Astrocyte (in vitro differentiated cells and primary cell): ENCODE measurements at regions not wholly inside any gene's neighbourhood (a gene's known extent, or its start where the extent isn't known, plus 50 kb on each side); places are given as distances from the start of the nearest gene placed in this dataset.
"Not testable (repeated sequence)": the region's sequence is repeated elsewhere in the genome, so short reads cannot be mapped to it uniquely, and the experiment has no call there.

Experiments
- DNase-seq: peaks from one replicate; pipeline ENCODE4 v3.0.0-alpha.2; 2010; ENCODE audit warnings: low read depth
- FAIRE-seq: peaks from 2 replicates; lab custom pipeline; 2011; peaks lifted over from hg19 to GRCh38; lab: Jason Lieb, UNC
- H2AFZ ChIP-seq: 2 replicates; pipeline ENCODE4 v1.6.0; 2012; ENCODE audit warnings: low read depth, low read length, inconsistent platforms
- H3K27ac ChIP-seq: 2 replicates; pipeline ENCODE4 v1.5.1; 2011; ENCODE audit warnings: low read depth, low read length, inconsistent platforms
- H3K27me3 ChIP-seq: 2 replicates; pipeline ENCODE4 v1.6.0; 2011; ENCODE audit warnings: low read length, inconsistent platforms; ENCODE audit not compliant: insufficient read depth
- H3K36me3 ChIP-seq: 2 replicates; pipeline ENCODE4 v1.5.1; 2011; ENCODE audit warnings: low read length, inconsistent platforms; ENCODE audit not compliant: insufficient read depth
- H3K4me1 ChIP-seq: 2 replicates; pipeline ENCODE4 v1.5.1; 2011; ENCODE audit warnings: low read length, inconsistent platforms; ENCODE audit not compliant: insufficient read depth
- H3K4me2 ChIP-seq: 2 replicates; pipeline ENCODE4 v1.6.0; 2012; ENCODE audit warnings: low read length, inconsistent platforms
- H3K4me3 ChIP-seq: 2 replicates; pipeline ENCODE4 v1.5.1; 2011; ENCODE audit warnings: low read depth, mild to moderate bottlenecking, low read length, inconsistent platforms; ENCODE audit not compliant: insufficient read depth
- H3K79me2 ChIP-seq: 2 replicates; pipeline ENCODE4 v1.6.0; 2012; ENCODE audit warnings: mild to moderate bottlenecking, low read length, inconsistent platforms; ENCODE audit not compliant: insufficient read depth
- H3K9ac ChIP-seq: 2 replicates; pipeline ENCODE4 v1.6.0; 2012; ENCODE audit warnings: mild to moderate bottlenecking, low read length, inconsistent platforms
- H3K9me3 ChIP-seq: 2 replicates; pipeline ENCODE4 v1.5.1; 2012; ENCODE audit warnings: low read depth, mild to moderate bottlenecking, low read length, inconsistent platforms; ENCODE audit not compliant: insufficient read depth
- H4K20me1 ChIP-seq: 2 replicates; pipeline ENCODE4 v1.6.0; 2012; ENCODE audit warnings: low read length, inconsistent platforms; ENCODE audit not compliant: insufficient read depth
- H3K27ac Mint-ChIP-seq: one replicate; pipeline ENCODE4 v1.8.0; 2021; ENCODE audit warnings: mild to moderate bottlenecking, mixed read lengths; ENCODE audit not compliant: unreplicated experiment
- H3K27me3 Mint-ChIP-seq: one replicate; pipeline ENCODE4 v1.8.0; 2021; ENCODE audit warnings: low read depth, mixed read lengths; ENCODE audit not compliant: unreplicated experiment
- H3K36me3 Mint-ChIP-seq: one replicate; pipeline ENCODE4 v1.8.0; 2021; ENCODE audit warnings: low read depth, mixed read lengths; ENCODE audit not compliant: unreplicated experiment
- H3K4me1 Mint-ChIP-seq: one replicate; pipeline ENCODE4 v1.8.0; 2021; ENCODE audit warnings: low read depth, mixed read lengths; ENCODE audit not compliant: unreplicated experiment
- H3K4me3 Mint-ChIP-seq: one replicate; pipeline ENCODE4 v1.8.0; 2021; ENCODE audit warnings: mild to moderate bottlenecking, moderate library complexity, mixed read lengths; ENCODE audit not compliant: unreplicated experiment
- H3K9me3 Mint-ChIP-seq: one replicate; pipeline ENCODE4 v1.8.0; 2021; ENCODE audit warnings: mild to moderate bottlenecking, mixed read lengths; ENCODE audit not compliant: unreplicated experiment
- EZH2 ChIP-seq: IDR thresholded peaks from 2 replicates; pipeline ENCODE4 v1.6.1; 2012; ENCODE audit warnings: mild to moderate bottlenecking, low read length, inconsistent platforms; ENCODE audit not compliant: insufficient read depth
- TF ChIP-seq, protein P1 (sequence below): IDR thresholded peaks from 2 replicates; pipeline ENCODE4 v1.5.1; 2011; ENCODE audit warnings: low read depth, mild to moderate bottlenecking, inconsistent platforms, low read length, moderate library complexity; ENCODE audit not compliant: insufficient read depth

DNA sequence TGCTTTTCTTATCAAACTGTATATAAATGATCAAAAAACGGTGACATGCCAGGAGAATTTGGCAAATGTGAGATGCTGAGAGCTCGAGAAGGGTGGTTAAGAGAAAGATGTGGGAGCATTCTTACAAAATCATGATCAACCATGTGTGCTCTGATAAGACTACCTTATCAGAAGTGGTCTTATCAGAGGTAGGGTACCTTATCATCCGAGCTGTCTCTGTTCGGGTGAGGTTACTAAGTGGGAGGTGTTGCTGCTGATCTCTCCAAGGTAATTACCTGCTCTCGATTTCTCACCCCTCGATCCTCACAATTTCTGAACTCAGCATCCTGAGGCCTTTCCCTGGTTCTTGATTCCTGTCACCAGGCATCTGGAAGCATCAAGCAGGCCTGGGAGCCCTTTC, 813.0 kb upstream of the ID2 start:
- Histone ChIP-seq H2AFZ (no peak overlapping the region), H3K79me2 (no peaks in the 10 kb centered on the region), H3K9ac (no peak overlapping the region), H3K4me2 (no peak overlapping the region), H3K27ac (no peak overlapping the region), H4K20me1 (no peaks in the 10 kb centered on the region), H3K4me3 (no peak overlapping the region), H3K27me3 (peaks cover 5% of the 10 kb centered on the region), H3K4me1 (no peaks in the 10 kb centered on the region), H3K36me3 (no peaks in the 10 kb centered on the region), H3K9me3 (no peaks in the 10 kb centered on the region)
- DNase-seq (no peak), FAIRE-seq (no peak)
- H3K36me3 Mint-ChIP-seq, result no peaks in the 10 kb centered on the region
- peaks cover 5% of the 10 kb centered on the region for H3K27me3 Mint-ChIP-seq
- H3K9me3 Mint-ChIP-seq, result no peaks in the 10 kb centered on the region
- no peak overlapping the region for H3K4me3 Mint-ChIP-seq
- TF ChIP-seq, protein P1, sequence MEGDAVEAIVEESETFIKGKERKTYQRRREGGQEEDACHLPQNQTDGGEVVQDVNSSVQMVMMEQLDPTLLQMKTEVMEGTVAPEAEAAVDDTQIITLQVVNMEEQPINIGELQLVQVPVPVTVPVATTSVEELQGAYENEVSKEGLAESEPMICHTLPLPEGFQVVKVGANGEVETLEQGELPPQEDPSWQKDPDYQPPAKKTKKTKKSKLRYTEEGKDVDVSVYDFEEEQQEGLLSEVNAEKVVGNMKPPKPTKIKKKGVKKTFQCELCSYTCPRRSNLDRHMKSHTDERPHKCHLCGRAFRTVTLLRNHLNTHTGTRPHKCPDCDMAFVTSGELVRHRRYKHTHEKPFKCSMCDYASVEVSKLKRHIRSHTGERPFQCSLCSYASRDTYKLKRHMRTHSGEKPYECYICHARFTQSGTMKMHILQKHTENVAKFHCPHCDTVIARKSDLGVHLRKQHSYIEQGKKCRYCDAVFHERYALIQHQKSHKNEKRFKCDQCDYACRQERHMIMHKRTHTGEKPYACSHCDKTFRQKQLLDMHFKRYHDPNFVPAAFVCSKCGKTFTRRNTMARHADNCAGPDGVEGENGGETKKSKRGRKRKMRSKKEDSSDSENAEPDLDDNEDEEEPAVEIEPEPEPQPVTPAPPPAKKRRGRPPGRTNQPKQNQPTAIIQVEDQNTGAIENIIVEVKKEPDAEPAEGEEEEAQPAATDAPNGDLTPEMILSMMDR, result no peak
- TF ChIP-seq EZH2, result no peak
- no peak overlapping the region for H3K27ac Mint-ChIP-seq
- H3K4me1 Mint-ChIP-seq, result peaks cover 3% of the 10 kb centered on the region

DNA sequence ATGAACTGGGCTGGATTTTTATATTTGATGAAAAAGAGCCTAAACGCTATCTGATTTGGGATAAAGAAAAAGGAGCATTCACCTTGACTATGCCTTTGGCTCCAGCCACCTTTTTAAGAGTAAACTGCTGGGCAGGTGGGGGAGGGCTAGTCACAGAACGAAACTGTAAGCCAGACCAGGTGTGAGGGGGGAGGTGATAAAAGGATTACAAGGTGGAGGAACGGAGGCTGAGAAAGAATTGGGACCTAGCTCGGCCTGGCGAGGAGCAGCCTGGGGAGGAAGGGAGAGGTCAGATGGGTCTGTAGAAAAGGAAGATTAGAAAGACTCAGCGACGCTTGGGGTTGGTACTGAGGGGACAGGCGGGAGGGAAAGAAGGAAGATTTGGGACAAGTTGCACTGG, 805.4 kb upstream of the ID2 start:
- not testable (repeated sequence) for H3K9me3 ChIP-seq, H3K27ac Mint-ChIP-seq, DNase-seq, H3K79me2 ChIP-seq, H3K27ac ChIP-seq, H3K4me3 Mint-ChIP-seq, H3K27me3 ChIP-seq, H3K36me3 Mint-ChIP-seq, H2AFZ ChIP-seq, H3K9me3 Mint-ChIP-seq, H3K9ac ChIP-seq, H3K36me3 ChIP-seq, H4K20me1 ChIP-seq, FAIRE-seq, H3K4me3 ChIP-seq, H3K4me1 ChIP-seq, H3K4me2 ChIP-seq
- Mint-ChIP-seq H3K4me1 (peaks cover 21% of the 10 kb centered on the region), H3K27me3 (peaks cover 21% of the 10 kb centered on the region)

DNA sequence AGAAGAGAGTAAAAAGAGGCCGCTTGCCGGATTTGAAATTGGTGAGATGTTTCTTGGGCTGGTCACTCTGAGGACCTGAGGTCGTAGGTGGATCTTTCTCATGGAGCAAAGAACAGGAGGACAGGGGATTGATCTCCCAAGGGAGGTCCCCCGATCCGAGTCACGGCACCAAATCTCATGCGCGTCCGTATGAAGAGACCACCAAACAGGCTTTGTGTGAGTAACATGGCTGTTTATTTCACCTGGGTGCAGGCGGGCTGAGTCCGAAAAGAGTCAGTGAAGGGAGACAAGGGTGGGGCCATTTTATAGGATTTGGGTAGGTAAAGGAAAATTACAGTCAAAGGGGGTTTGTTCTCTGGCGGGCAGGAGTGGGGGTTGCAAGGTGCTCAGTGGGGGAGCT, 803.6 kb upstream of the ID2 start:
- not testable (repeated sequence) for DNase-seq, H3K9ac ChIP-seq, H3K9me3 ChIP-seq, H3K4me3 Mint-ChIP-seq, H3K4me2 ChIP-seq, H3K27ac ChIP-seq, H3K27me3 ChIP-seq, H3K9me3 Mint-ChIP-seq, H3K27ac Mint-ChIP-seq, H3K4me3 ChIP-seq, H3K79me2 ChIP-seq, H2AFZ ChIP-seq, H4K20me1 ChIP-seq, H3K36me3 ChIP-seq, H3K36me3 Mint-ChIP-seq, FAIRE-seq
- peaks cover 24% of the 10 kb centered on the region for H3K4me1 Mint-ChIP-seq
- H3K4me1 ChIP-seq, result peaks cover 11% of the 10 kb centered on the region
- H3K27me3 Mint-ChIP-seq, result peaks cover 21% of the 10 kb centered on the region
